GM19467 (cell line): ENCODE measurements at regions not wholly inside any gene's neighbourhood (a gene's known extent, or its start where the extent isn't known, plus 50 kb on each side); places are given as distances from the start of the nearest gene placed in this dataset.

Experiments
- ATAC-seq: cut with Tn5 transposase; IDR thresholded peaks from one replicate; pipeline ENCODE4 v1.9.1; 2021; ENCODE audit warnings: mild to moderate bottlenecking, moderate library complexity; ENCODE audit not compliant: unreplicated experiment

GRCh38 chrX:49773993-49774392, 55.1 kb upstream of the PAGE4 start:
- no peak for ATAC-seq

- ATAC-seq = no peak
Measured at GRCh38 chrX:49767236-49767635, 61.9 kb upstream of the PAGE4 start.

GRCh38 chrX:49762175-49762720, 66.5 kb upstream of the PAGE1 start:
- ATAC-seq = no peak

- ATAC-seq = peak; percentile 58
Measured at GRCh38 chrX:49761481-49761880, 65.7 kb upstream of the PAGE1 start.

- ATAC-seq = no peak
Measured at GRCh38 chrX:49760290-49760890, 64.6 kb upstream of the PAGE1 start.

- no peak for ATAC-seq
Measured at GRCh38 chrX:49756692-49757091, 60.9 kb upstream of the PAGE1 start.

- no peak for ATAC-seq
Measured at GRCh38 chrX:49754233-49754857, 58.6 kb upstream of the PAGE1 start.

- ATAC-seq = no peak
Measured at GRCh38 chrX:49753691-49754090, 57.9 kb upstream of the PAGE1 start.

- ATAC-seq = no peak
Measured at GRCh38 chrX:49748211-49748956, 52.6 kb upstream of the PAGE1 start.

- no peak for ATAC-seq
Measured at GRCh38 chrX:49746306-49746705, 50.5 kb upstream of the PAGE1 start.
